GM06990 (cell line): ENCODE measurements at regions not wholly inside any gene's neighbourhood (a gene's known extent, or its start where the extent isn't known, plus 50 kb on each side); places are given as distances from the start of the nearest gene placed in this dataset.

Experiments
- DNase-seq: peaks from one replicate; pipeline ENCODE4 v3.0.0-alpha.2; 2011; ENCODE audit not compliant: insufficient read length; ENCODE audit errors: extremely low read depth
- H3K27me3 ChIP-seq: replicated peaks from 2 replicates; pipeline ENCODE4 v1.6.0; 2011; ENCODE audit warnings: low read length; ENCODE audit not compliant: control insufficient read depth, insufficient read depth
- H3K36me3 ChIP-seq: 2 replicates; pipeline ENCODE4 v1.5.1; 2011; ENCODE audit warnings: low read length; ENCODE audit not compliant: control insufficient read depth, insufficient read depth
- H3K4me3 ChIP-seq: replicated peaks from 2 replicates; pipeline ENCODE4 v1.5.1; 2011; ENCODE audit warnings: low read depth, mild to moderate bottlenecking, control low read depth, low read length
- CTCF ChIP-seq: IDR thresholded peaks from 2 replicates; pipeline ENCODE4 v1.5.1; 2011; ENCODE audit warnings: low read length, control low read depth, mild to moderate bottlenecking, inconsistent platforms; ENCODE audit not compliant: insufficient read depth, poor library complexity, severe bottlenecking

DNA sequence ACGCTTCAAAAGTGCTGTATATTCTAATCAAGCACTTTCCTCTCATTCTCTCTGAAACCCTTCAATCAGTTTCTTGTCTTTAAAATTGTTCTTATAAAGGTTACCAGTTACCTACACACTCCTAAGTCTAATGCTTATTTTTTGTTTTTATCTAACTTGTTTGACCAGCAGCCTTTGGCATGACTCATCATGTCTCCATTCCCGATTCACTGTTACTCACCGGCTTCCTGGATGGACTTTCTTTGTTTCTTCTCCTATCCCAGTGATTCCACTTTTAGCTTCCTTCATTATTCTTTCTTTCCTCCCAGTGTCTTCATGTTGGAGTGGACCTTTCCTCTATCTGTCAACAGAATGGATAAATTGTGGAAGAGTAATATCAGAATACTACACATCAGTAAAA lies 368.6 kb upstream of the CCDC196 start:
- TF ChIP-seq CTCF, result no peak
- H3K4me3 ChIP-seq, result no peak overlapping the region
- peaks cover 1% of the 10 kb centered on the region; the same call in 1 of the 2 replicates for H3K27me3 ChIP-seq
- no peaks in the 10 kb centered on the region for H3K36me3 ChIP-seq
- DNase-seq, result no peak

GRCh38 chr14:66119606-66120231 lies 366.5 kb upstream of the CCDC196 start:
- DNase-seq, result no peak
- H3K36me3 ChIP-seq, result no peaks in the 10 kb centered on the region
- peaks cover 1% of the 10 kb centered on the region for H3K27me3 ChIP-seq
- no peak overlapping the region for H3K4me3 ChIP-seq
- no peak for TF ChIP-seq CTCF

DNA sequence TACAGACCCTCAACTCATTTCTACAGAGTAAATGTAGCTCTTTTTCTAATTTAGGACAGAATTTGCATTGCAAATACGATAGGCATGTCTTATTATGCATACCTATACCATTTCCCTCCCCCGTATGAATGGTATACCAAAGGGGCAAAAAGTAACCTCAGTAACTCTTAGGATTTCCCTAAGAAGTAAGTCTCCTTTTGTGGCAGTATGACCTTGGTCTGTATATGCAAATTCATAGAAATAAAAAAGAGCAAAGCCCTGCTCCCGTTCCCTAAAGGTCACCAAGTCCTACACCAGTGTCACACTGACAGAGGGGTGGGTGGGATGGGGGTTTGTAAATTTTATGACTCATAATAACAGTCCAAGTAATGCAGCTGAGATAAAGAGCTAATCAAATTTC lies 365.8 kb upstream of the CCDC196 start:
- no peak for DNase-seq
- no peak for TF ChIP-seq CTCF
- H3K4me3 ChIP-seq, result no peak overlapping the region
- no peaks in the 10 kb centered on the region for H3K36me3 ChIP-seq
- H3K27me3 ChIP-seq, result peaks cover 1% of the 10 kb centered on the region

GRCh38 chr14:66121859-66122258 lies 364.3 kb upstream of the CCDC196 start:
- no peak for TF ChIP-seq CTCF
- H3K36me3 ChIP-seq, result no peaks in the 10 kb centered on the region
- H3K27me3 ChIP-seq, result no peaks in the 10 kb centered on the region; the same call in none of the 2 replicates
- no peak overlapping the region for H3K4me3 ChIP-seq
- DNase-seq, result no peak

DNA sequence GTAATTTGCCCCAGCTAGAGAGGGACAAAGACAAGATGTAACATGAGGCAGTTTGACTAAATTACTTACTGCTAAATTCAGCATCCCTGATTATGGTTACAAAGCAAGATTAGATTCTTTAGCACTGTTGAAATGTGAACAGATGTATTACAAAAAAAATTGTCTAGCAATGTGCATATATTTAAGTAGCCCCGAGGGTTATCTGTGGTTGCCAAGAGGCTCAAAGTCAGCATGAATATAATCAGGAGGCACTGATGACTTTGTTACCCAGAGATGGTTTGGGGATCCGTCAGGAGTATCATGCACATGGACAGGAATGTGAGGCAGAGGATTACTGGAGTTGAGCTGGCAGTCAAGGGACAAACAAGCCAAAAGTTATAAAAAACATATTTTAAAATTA lies 356.9 kb upstream of the CCDC196 start:
- no peak for DNase-seq
- no peaks in the 10 kb centered on the region for H3K36me3 ChIP-seq

More for the DNA sequence above, 356.9 kb upstream of the CCDC196 start:
- Histone ChIP-seq H3K4me3 (no peak overlapping the region), H3K27me3 (no peaks in the 10 kb centered on the region; the same call in 1 of the 2 replicates)
- TF ChIP-seq CTCF, result no peak
